ENCODE measurements at regions not wholly inside any gene's neighbourhood (a gene's known extent, or its start where the extent isn't known, plus 50 kb on each side); places are given as distances from the start of the nearest gene placed in this dataset.

GRCh38 chr16:51017969-51018368 lies 133.1 kb downstream of the SALL1 start:
- peaks cover 13% of the 10 kb centered on the region for H3K27me3 ChIP-seq
- TF ChIP-seq, protein P1, sequence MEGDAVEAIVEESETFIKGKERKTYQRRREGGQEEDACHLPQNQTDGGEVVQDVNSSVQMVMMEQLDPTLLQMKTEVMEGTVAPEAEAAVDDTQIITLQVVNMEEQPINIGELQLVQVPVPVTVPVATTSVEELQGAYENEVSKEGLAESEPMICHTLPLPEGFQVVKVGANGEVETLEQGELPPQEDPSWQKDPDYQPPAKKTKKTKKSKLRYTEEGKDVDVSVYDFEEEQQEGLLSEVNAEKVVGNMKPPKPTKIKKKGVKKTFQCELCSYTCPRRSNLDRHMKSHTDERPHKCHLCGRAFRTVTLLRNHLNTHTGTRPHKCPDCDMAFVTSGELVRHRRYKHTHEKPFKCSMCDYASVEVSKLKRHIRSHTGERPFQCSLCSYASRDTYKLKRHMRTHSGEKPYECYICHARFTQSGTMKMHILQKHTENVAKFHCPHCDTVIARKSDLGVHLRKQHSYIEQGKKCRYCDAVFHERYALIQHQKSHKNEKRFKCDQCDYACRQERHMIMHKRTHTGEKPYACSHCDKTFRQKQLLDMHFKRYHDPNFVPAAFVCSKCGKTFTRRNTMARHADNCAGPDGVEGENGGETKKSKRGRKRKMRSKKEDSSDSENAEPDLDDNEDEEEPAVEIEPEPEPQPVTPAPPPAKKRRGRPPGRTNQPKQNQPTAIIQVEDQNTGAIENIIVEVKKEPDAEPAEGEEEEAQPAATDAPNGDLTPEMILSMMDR (IDR thresholded peaks at IDR 0.05) = no peak
- no peak overlapping the region for H3K27ac ChIP-seq
- no peak overlapping the region for H3K4me3 ChIP-seq (ENCODE audit: low read depth in 1 of 2, low read length in 1 of 2)
- no peaks in the 10 kb centered on the region for H3K4me1 ChIP-seq (ENCODE audit: control insufficient read depth in 1 of 2, insufficient read depth in 1 of 2, low read depth in 1 of 2, low read length in 1 of 2)
- H3K9me3 ChIP-seq = no peaks in the 10 kb centered on the region
- H3K36me3 ChIP-seq = no peaks in the 10 kb centered on the region

DNA sequence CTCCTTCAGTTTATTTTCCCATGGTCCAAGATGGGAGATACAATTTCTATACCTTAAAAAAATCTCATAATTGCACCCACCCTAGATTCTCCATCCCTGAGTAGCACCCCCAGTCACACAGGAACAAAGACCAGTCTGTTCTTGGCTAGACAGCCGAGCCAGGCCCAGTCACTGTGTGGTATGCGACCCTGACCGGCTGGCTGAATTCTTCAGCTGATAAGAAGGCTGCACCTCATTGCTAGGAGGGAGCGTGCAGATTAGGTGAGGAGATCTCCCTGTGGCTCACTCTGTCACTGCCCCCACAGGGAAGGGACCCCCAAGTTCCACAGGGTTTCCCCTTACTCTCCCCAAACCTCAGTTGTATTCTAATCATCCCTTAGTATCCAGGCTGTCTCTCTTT lies 138.7 kb downstream of the SALL1 start:
- no peak overlapping the region for H3K4me3 ChIP-seq (ENCODE audit: low read depth in 1 of 2, low read length in 1 of 2)
- TF ChIP-seq, protein P1 (IDR thresholded peaks at IDR 0.05) = no peak
- H3K9me3 ChIP-seq = no peaks in the 10 kb centered on the region
- no peaks in the 10 kb centered on the region for H3K27me3 ChIP-seq
- no peaks in the 10 kb centered on the region for H3K36me3 ChIP-seq
- no peak overlapping the region for H3K27ac ChIP-seq
- no peaks in the 10 kb centered on the region for H3K4me1 ChIP-seq (ENCODE audit: control insufficient read depth in 1 of 2, insufficient read depth in 1 of 2, low read depth in 1 of 2, low read length in 1 of 2)

GRCh38 chr16:51010817-51011216 lies 140.3 kb downstream of the SALL1 start:
- H3K27me3 ChIP-seq = no peaks in the 10 kb centered on the region
- no peaks in the 10 kb centered on the region for H3K36me3 ChIP-seq
- H3K27ac ChIP-seq = no peak overlapping the region
- H3K4me3 ChIP-seq (ENCODE audit: low read depth in 1 of 2, low read length in 1 of 2) = no peak overlapping the region
- no peaks in the 10 kb centered on the region for H3K4me1 ChIP-seq (ENCODE audit: control insufficient read depth in 1 of 2, insufficient read depth in 1 of 2, low read depth in 1 of 2, low read length in 1 of 2)
- TF ChIP-seq, protein P1 (IDR thresholded peaks at IDR 0.05) = no peak
- H3K9me3 ChIP-seq = no peaks in the 10 kb centered on the region

DNA sequence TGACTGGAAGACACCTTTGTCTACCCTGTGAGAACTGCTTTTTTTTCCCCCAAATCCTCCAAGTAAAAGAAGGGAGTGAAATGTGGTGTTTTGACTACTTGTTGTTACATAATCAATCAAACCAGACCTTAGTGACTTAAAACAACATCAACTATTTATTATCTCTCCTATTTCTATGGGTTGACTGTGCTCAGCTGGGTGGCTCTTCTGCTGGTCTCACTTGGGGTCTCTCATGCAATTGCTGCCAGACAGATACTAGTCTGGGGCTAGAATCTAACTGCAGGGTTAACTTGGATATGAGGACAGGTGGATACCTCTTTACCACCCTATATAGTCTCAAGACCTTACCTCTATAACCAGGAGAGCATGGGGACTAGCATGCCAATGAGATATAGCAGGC lies 141.3 kb downstream of the SALL1 start:
- no peaks in the 10 kb centered on the region for H3K36me3 ChIP-seq
- no peaks in the 10 kb centered on the region for H3K9me3 ChIP-seq
- no peak overlapping the region for H3K4me3 ChIP-seq (ENCODE audit: low read depth in 1 of 2, low read length in 1 of 2)
- no peaks in the 10 kb centered on the region for H3K4me1 ChIP-seq (ENCODE audit: control insufficient read depth in 1 of 2, insufficient read depth in 1 of 2, low read depth in 1 of 2, low read length in 1 of 2)
- TF ChIP-seq, protein P1 (IDR thresholded peaks at IDR 0.05) = no peak
- H3K27ac ChIP-seq = no peak overlapping the region
- H3K27me3 ChIP-seq = no peaks in the 10 kb centered on the region

DNA sequence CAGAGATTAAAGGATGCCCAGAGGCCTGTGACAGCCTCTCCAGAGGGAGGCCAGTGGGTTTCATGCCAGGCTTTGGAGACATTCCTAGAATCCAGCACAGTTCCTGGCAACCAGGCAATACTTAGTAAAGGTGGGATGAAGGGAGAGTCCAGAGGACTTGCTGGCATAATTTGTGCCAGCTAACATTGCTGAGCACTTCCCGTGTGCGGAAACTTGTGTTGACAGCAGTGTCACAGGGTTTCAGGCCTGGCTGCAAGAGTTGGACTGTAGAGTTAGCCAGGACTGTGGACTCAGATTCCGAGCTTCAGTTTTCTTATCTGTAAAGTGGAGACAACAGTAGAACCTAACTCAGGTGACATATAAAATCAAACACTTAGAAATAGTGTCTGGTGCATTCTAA lies 141.7 kb downstream of the SALL1 start:
- no peaks in the 10 kb centered on the region for H3K9me3 ChIP-seq
- H3K27ac ChIP-seq = no peak overlapping the region
- TF ChIP-seq, protein P1 (IDR thresholded peaks at IDR 0.05) = no peak
- H3K36me3 ChIP-seq = no peaks in the 10 kb centered on the region
- no peaks in the 10 kb centered on the region for H3K27me3 ChIP-seq
- H3K4me3 ChIP-seq (ENCODE audit: low read depth in 1 of 2, low read length in 1 of 2) = no peak overlapping the region
- no peaks in the 10 kb centered on the region for H3K4me1 ChIP-seq (ENCODE audit: control insufficient read depth in 1 of 2, insufficient read depth in 1 of 2, low read depth in 1 of 2, low read length in 1 of 2)

DNA sequence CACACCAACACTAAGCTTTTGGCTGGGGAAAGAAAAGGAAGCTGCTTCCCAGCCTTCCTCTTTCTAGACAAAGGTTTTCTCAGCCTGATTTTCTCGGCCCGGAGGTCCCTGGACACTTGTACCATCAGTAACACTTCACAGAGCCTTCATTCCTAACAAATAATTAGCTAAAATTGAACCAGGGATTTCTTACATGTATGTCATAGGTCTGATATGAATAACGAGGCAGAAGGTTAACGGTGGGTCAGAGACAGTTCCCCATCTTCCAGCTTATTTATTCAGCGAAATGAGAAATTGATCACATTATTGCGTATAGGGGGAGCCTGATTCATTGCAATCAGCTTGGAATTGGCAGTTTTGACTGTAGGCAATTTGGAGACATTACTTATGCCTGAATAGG lies 142.5 kb downstream of the SALL1 start:
- Histone ChIP-seq H3K36me3 (no peaks in the 10 kb centered on the region), H3K27ac (no peak overlapping the region), H3K27me3 (no peaks in the 10 kb centered on the region), H3K9me3 (no peaks in the 10 kb centered on the region), H3K4me3 (ENCODE audit: low read depth in 1 of 2, low read length in 1 of 2) (no peak overlapping the region), H3K4me1 (ENCODE audit: control insufficient read depth in 1 of 2, insufficient read depth in 1 of 2, low read depth in 1 of 2, low read length in 1 of 2) (no peaks in the 10 kb centered on the region)
- TF ChIP-seq, protein P1 (IDR thresholded peaks at IDR 0.05) = no peak

All from neutrophil (primary cell).